ENCODE measurements at regions not wholly inside any gene's neighbourhood (a gene's known extent, or its start where the extent isn't known, plus 50 kb on each side); places are given as distances from the start of the nearest gene placed in this dataset.
"Not testable (repeated sequence)": the region's sequence is repeated elsewhere in the genome, so short reads cannot be mapped to it uniquely, and the experiment has no call there.

DNA sequence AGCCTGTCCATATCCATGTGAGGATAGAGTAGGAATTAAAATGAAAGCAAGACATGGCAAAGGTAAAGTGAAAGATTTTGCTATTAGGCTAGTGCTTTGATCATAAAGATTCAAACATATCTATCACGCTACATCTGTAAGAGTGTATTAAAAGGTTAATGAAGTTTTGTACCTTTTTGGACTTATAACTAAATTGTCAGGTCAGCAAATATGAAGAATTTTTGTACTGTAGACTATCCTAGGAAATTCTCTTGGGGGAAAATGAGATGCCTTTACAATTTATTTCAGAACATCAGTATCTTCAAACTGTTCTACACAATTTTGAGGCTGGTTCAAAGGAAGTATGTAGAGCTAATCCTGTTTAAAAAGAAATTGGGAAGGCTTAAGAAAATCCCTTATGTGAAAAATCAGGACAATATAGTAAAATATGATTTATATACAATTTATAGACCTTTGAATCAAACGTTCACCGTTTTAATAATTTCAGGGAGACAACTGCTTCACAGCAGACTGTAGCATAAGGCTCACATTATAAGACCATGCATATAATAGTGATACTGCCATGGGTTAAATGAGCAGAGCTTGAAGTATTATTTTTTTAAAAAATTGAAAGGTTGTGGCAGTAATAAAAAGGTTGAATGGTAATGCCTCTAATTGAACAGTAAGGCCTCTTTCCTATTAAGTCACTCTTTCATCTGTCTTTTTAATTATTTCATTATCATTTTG, 639.5 kb upstream of the ARRDC3 start:
- 77% methylated on average over 3 of the region's 3 CpGs for WGBS (ENCODE audit: insufficient coverage, low coverage, low lambda C conversion rate, missing lambda C conversion rate)
- TF ChIP-seq POLR2A (IDR thresholded peaks at IDR 0.05) = no peak
- TF ChIP-seq, protein P1, sequence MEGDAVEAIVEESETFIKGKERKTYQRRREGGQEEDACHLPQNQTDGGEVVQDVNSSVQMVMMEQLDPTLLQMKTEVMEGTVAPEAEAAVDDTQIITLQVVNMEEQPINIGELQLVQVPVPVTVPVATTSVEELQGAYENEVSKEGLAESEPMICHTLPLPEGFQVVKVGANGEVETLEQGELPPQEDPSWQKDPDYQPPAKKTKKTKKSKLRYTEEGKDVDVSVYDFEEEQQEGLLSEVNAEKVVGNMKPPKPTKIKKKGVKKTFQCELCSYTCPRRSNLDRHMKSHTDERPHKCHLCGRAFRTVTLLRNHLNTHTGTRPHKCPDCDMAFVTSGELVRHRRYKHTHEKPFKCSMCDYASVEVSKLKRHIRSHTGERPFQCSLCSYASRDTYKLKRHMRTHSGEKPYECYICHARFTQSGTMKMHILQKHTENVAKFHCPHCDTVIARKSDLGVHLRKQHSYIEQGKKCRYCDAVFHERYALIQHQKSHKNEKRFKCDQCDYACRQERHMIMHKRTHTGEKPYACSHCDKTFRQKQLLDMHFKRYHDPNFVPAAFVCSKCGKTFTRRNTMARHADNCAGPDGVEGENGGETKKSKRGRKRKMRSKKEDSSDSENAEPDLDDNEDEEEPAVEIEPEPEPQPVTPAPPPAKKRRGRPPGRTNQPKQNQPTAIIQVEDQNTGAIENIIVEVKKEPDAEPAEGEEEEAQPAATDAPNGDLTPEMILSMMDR (IDR thresholded peaks at IDR 0.05) = no peak
- H3K4me3 ChIP-seq = no peak overlapping the region
- no peak for DNase-seq
- intact Hi-C loops (cut with DNase I) = no loop called here
- H3K4me1 ChIP-seq = no peaks in the 10 kb centered on the region
- H3K9me3 ChIP-seq = no peaks in the 10 kb centered on the region
- H3K27me3 ChIP-seq = no peaks in the 10 kb centered on the region
- no peak for ATAC-seq
- no peak overlapping the region for H3K27ac ChIP-seq
- no peaks in the 10 kb centered on the region for H3K36me3 ChIP-seq

DNA sequence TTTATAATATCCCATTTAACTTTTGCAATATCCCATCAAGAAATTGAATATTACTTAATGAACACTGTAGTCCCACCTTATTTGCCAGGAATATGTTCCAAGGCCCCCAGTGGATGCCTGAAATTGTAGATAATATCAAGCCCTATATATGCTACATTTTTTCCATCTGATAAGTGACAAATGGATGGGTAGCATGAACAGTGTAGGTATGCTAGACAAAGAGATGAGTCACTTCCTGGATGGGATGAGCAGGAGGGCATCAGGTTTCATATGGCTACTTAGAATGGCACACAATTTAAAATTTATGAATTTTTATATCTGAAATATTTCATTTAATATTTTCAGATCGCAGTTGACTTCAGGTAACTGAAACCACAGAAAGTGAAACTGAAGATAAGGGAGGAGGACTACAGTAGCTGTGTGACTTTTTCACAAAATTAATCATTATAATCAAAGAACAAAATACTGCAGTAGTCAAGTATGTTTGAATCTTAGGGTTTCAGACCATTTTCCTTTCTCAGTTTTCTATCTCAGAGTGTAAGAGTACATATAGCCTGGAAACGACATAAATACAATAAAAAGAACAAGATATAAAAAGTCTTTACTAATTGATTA, 636.4 kb upstream of the ARRDC3 start:
- intact Hi-C loops (cut with DNase I) = no loop called here
- TF ChIP-seq POLR2A (IDR thresholded peaks at IDR 0.05) = no peak
- TF ChIP-seq, protein P1 (IDR thresholded peaks at IDR 0.05) = no peak
- no peaks in the 10 kb centered on the region for H3K4me1 ChIP-seq
- no peak overlapping the region for H3K4me3 ChIP-seq
- no peaks in the 10 kb centered on the region for H3K36me3 ChIP-seq
- 41% methylated on average over 2 of the region's 2 CpGs for WGBS (ENCODE audit: insufficient coverage, low coverage, low lambda C conversion rate, missing lambda C conversion rate)
- no peak for DNase-seq
- H3K27me3 ChIP-seq = no peaks in the 10 kb centered on the region
- H3K27ac ChIP-seq = no peak overlapping the region
- no peak for ATAC-seq
- H3K9me3 ChIP-seq = no peaks in the 10 kb centered on the region

DNA sequence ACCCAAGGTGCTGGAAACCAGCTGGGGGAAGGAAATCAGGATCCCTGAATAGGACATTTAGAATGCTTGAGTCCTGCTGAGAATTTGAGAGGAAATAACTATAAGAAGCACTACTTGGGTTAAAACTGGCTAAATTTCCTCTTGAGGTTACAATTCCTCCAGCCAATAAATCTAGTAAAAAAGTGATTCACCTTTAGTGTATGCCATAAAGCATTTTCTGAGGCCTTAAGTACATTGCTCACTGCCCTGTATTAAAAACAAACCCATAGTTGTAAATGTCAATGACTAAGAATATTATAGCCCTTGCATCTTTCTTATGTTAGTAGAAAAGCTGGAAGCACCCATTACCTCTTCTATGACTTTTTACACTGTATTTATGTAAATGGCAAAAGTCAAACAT, 634.7 kb upstream of the ARRDC3 start:
- DNase-seq (no peak), ATAC-seq (no peak)
- no peaks in the 10 kb centered on the region for H3K27me3 ChIP-seq
- TF ChIP-seq POLR2A (IDR thresholded peaks at IDR 0.05) = no peak
- TF ChIP-seq, protein P1 (IDR thresholded peaks at IDR 0.05) = no peak
- intact Hi-C loops (cut with DNase I) = no loop called here
- H3K9me3 ChIP-seq = no peaks in the 10 kb centered on the region
- H3K4me1 ChIP-seq = no peaks in the 10 kb centered on the region
- H3K36me3 ChIP-seq = no peaks in the 10 kb centered on the region
- no peak overlapping the region for H3K4me3 ChIP-seq
- H3K27ac ChIP-seq = no peak overlapping the region

DNA sequence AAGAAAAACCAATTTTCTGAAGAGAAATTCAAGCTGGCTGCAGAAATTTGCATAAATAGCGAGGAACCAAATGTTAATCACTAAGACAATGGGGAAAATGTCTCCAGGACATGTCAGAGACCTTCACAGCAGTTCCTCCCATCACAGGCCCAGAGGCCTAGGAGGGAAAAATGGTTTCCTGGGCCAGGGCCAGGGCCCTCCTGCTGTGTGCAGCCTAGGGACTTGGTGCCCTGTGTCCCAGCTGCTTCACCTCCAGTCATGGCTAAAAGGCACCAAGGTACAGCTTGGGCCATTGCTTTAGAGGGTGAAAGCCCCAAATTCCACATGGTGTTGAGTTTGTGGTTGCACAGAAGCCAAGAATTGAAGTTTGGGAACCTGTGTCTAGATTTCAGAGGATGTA, 628.7 kb upstream of the ARRDC3 start:
- 30% methylated on average over 1 of the region's 1 CpG for WGBS (ENCODE audit: insufficient coverage, low coverage, low lambda C conversion rate, missing lambda C conversion rate)
- DNase-seq; ATAC-seq; H3K4me1 ChIP-seq; H3K36me3 ChIP-seq; intact Hi-C loops (cut with DNase I); H3K4me3 ChIP-seq; H3K27me3 ChIP-seq; H3K9me3 ChIP-seq; H3K27ac ChIP-seq: not testable (repeated sequence)

DNA sequence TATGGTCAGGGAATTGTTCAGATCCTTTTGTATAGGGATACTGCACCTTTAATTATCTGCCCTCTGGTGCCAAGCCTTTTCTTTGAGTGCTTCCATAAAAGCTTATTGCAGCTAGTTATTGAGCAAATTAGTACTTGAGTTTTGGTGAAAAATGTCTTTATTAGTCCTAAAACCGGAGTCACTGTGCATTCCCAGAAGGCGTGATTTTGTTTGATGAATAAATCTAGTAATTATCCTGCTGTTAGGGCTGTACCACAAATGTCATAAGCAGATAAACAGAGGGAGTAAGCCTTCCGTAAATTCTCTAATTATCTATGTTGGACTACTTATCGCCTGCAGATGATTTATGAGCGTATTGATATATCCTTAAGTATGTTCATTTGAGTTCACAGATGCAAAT, 620.7 kb upstream of the ARRDC3 start:
- Histone ChIP-seq H3K4me3 (no peak overlapping the region), H3K9me3 (no peaks in the 10 kb centered on the region), H3K27me3 (no peaks in the 10 kb centered on the region), H3K36me3 (no peaks in the 10 kb centered on the region), H3K27ac (no peak overlapping the region), H3K4me1 (no peaks in the 10 kb centered on the region)
- ATAC-seq = no peak
- no peak for DNase-seq
- 66% methylated on average over 5 of the region's 5 CpGs for WGBS (ENCODE audit: insufficient coverage, low coverage, low lambda C conversion rate, missing lambda C conversion rate)
- TF ChIP-seq, protein P1 (IDR thresholded peaks at IDR 0.05) = no peak
- TF ChIP-seq POLR2A (IDR thresholded peaks at IDR 0.05) = no peak
- intact Hi-C loops (cut with DNase I) = no loop called here
